Naive thymus-derived CD4-positive, alpha-beta T cell (primary cell): ENCODE measurements at regions not wholly inside any gene's neighbourhood (a gene's known extent, or its start where the extent isn't known, plus 50 kb on each side); places are given as distances from the start of the nearest gene placed in this dataset.

Experiments
- ATAC-seq: fragments of 150-1000 bp; cut with Tn5 transposase; 2 replicates; pipeline ENCODE4 v1.10.0; 2021; ENCODE audit warnings: mild to moderate bottlenecking, moderate library complexity
- CTCF ChIA-PET: fragments of 350-600 bp; sonication (Branson Sonifier 250); formaldehyde crosslinking; loops from one replicate; lab custom pipeline; 2021; ENCODE audit warnings: antibody characterized with exemption; lab: Charles Lee
- POLR2A ChIA-PET: fragments of 350-600 bp; sonication (Branson Sonifier 250); formaldehyde crosslinking; loops from one replicate; lab custom pipeline; 2021; ENCODE audit warnings: antibody characterized with exemption, inconsistent platforms; lab: Charles Lee
- DNase-seq, 9 donors: peaks; one replicate each; pipeline versions ENCODE4 v3.0.0 to v3.0.0-alpha.2; 2020 to 2022; ENCODE audit warnings: mixed read lengths in 1 of 9
- H3K27ac ChIP-seq: one replicate; pipeline ENCODE4 v1.7.0; 2013; ENCODE audit warnings: mild to moderate bottlenecking, low read depth, low read length, moderate library complexity
- H3K27me3 ChIP-seq, 2 donors: one replicate each; pipeline ENCODE4 v1.7.0; 2013; ENCODE audit warnings: low read length in 2 of 2, mild to moderate bottlenecking in 2 of 2, moderate library complexity in 2 of 2; ENCODE audit not compliant: control insufficient read depth in 2 of 2, insufficient read depth in 2 of 2
- H3K36me3 ChIP-seq, 3 experiments: 1 replicate in 2 of 3; 2 replicates in 1 of 3; pipeline ENCODE4 v1.7.0; 2013; ENCODE audit warnings: low read length in 3 of 3, mild to moderate bottlenecking in 3 of 3, moderate library complexity in 1 of 3; ENCODE audit not compliant: insufficient read depth in 3 of 3, control insufficient read depth in 2 of 3
- H3K4me1 ChIP-seq, 2 donors: one replicate each; pipeline ENCODE4 v1.7.0; 2013; ENCODE audit warnings: low read length in 2 of 2, mild to moderate bottlenecking in 2 of 2, moderate library complexity in 1 of 2; ENCODE audit not compliant: control insufficient read depth in 2 of 2, insufficient read depth in 2 of 2
- H3K4me3 ChIP-seq: 2 replicates; pipeline ENCODE4 v1.7.0; 2013; ENCODE audit warnings: mild to moderate bottlenecking, low read length
- H3K9me3 ChIP-seq, 3 experiments: 1 replicate in 2 of 3; 2 replicates in 1 of 3; pipeline ENCODE4 v1.7.0; 2013; ENCODE audit warnings: low read length in 3 of 3; ENCODE audit not compliant: control insufficient read depth in 2 of 3
- H3K27ac Mint-ChIP-seq, 9 donors: one replicate each; pipeline ENCODE4 v1.8.0; 2020 to 2022; ENCODE audit warnings: mixed read lengths in 9 of 9, mild to moderate bottlenecking in 8 of 9, moderate library complexity in 5 of 9, inconsistent platforms in 2 of 9
- H3K27me3 Mint-ChIP-seq, 5 donors: one replicate each; pipeline ENCODE4 v1.8.0; 2021 to 2022; ENCODE audit warnings: mixed read lengths in 5 of 5, mild to moderate bottlenecking in 1 of 5
- H3K36me3 Mint-ChIP-seq, 5 donors: one replicate each; pipeline ENCODE4 v1.8.0; 2020 to 2022; ENCODE audit warnings: mixed read lengths in 5 of 5, mild to moderate bottlenecking in 3 of 5, inconsistent platforms in 1 of 5
- H3K4me1 Mint-ChIP-seq, 7 donors: one replicate each; pipeline ENCODE4 v1.8.0; 2020 to 2022; ENCODE audit warnings: mixed read lengths in 7 of 7, mild to moderate bottlenecking in 3 of 7, inconsistent platforms in 1 of 7
- H3K4me3 Mint-ChIP-seq, 10 donors: one replicate each; pipeline ENCODE4 v1.8.0; 2020 to 2022; ENCODE audit warnings: mild to moderate bottlenecking in 10 of 10, mixed read lengths in 10 of 10, moderate library complexity in 6 of 10, inconsistent platforms in 2 of 10
- H3K9me3 Mint-ChIP-seq, 11 donors: one replicate each; pipeline ENCODE4 v1.8.0; 2020 to 2022; ENCODE audit warnings: mixed read lengths in 11 of 11, mild to moderate bottlenecking in 4 of 11, inconsistent platforms in 1 of 11, moderate library complexity in 1 of 11
- intact Hi-C, 2 donors: fragments of 100-400 bp; cut with micrococcal nuclease; formaldehyde crosslinking; loops; one replicate each; pipeline ENCODE4 v1.15.1; 2023

DNA sequence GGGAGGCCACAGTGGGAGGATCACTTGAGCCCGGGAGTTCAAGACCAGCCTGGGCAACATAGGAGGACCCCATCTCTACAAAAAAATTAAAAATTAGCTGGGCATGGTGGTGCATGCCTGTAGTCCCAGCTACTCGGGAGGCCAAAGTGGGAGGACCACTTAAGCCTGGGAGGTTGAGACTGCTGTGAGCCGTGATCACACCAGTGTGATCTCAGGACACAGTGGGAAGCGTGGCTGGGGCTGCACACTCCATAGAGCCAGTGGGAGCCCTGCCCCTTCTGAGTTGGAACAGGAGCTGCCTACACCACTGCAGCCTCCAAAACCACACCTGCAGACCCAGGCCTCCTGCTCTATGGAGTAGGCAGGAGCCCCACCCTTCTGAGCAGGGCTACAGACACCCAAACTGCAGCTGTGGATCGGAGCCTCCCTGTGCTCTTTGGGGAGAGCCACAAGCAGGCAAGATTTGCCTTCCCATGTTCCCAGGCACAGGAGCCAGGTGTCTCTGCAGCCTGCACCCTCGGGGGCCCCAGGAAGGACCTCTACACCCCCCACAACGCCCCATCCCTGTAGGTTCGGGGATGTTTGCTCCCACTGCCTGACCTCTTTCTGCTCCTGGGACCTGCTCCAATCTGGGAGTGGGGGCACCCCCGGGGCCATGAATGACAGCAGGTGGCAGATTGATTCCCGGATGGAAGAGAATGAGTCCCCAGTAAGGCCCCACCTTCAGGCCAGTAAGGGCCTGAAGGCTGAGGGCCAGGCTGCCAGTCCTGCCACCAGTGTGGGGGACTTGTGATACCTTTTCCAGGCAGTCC lies 245.4 kb downstream of the BUD13 start:
- Mint-ChIP-seq H3K4me1 (no peaks in the 10 kb centered on the region), H3K27me3 (peaks cover 14 to 34% (median 31%) of the 10 kb centered on the region in 5 donors), H3K4me3 (no peak overlapping the region), H3K27ac (no peak overlapping the region), H3K9me3 (peaks cover 0 to 14% (median 5%) of the 10 kb centered on the region in 11 donors), H3K36me3 (no peaks in the 10 kb centered on the region)
- H3K36me3 ChIP-seq = no peaks in the 10 kb centered on the region
- H3K4me3 ChIP-seq = no peak overlapping the region
- DNase-seq = no peak
- intact Hi-C loops = no loop called here
- ChIA-PET CTCF (no interaction called here), POLR2A (no interaction called here)
- no peaks in the 10 kb centered on the region for H3K9me3 ChIP-seq
- H3K4me1 ChIP-seq = no peaks in the 10 kb centered on the region
- no peak for ATAC-seq
- no peaks in the 10 kb centered on the region for H3K27me3 ChIP-seq
- H3K27ac ChIP-seq = no peak overlapping the region

DNA sequence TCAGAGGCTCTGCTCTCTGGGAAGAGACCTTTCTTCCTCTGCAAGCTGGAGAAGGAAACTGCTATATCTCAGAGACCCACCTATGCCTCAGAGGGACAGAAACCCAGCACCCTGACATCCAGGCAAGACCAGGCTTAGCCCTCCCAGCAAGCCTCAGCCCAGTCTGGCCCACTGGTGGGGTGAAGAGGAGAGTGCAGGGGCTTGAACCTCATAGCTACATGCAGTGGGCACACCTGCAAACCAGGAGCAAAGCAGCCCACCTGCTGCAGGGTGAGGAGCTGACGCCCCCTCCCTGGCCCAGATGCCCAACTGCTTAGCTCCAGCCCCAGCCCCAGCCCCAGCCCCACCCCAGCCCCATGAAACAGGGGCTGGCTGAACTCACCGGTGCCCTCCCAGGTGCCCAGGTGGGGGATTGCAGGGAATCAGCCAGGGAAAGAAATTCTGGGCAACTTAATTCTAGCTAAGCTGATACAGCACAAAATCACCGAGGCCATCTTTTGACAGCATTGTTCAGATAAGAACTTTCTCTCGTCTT lies 246.8 kb downstream of the BUD13 start:
- H3K4me1 ChIP-seq = no peaks in the 10 kb centered on the region
- no peak for DNase-seq
- POLR2A ChIA-PET = no interaction called here
- Mint-ChIP-seq H3K36me3 (no peaks in the 10 kb centered on the region), H3K9me3 (peaks cover 0 to 9% (median 5%) of the 10 kb centered on the region in 11 donors), H3K4me3 (no peak overlapping the region), H3K27ac (no peak overlapping the region), H3K27me3 (peaks cover 17 to 25% (median 23%) of the 10 kb centered on the region in 5 donors), H3K4me1 (no peaks in the 10 kb centered on the region)
- H3K27ac ChIP-seq = no peak overlapping the region
- no peak for ATAC-seq
- H3K9me3 ChIP-seq = no peaks in the 10 kb centered on the region
- intact Hi-C loops = no loop called here
- no peaks in the 10 kb centered on the region for H3K36me3 ChIP-seq
- no peaks in the 10 kb centered on the region for H3K27me3 ChIP-seq
- CTCF ChIA-PET = no interaction called here
- no peak overlapping the region for H3K4me3 ChIP-seq

DNA sequence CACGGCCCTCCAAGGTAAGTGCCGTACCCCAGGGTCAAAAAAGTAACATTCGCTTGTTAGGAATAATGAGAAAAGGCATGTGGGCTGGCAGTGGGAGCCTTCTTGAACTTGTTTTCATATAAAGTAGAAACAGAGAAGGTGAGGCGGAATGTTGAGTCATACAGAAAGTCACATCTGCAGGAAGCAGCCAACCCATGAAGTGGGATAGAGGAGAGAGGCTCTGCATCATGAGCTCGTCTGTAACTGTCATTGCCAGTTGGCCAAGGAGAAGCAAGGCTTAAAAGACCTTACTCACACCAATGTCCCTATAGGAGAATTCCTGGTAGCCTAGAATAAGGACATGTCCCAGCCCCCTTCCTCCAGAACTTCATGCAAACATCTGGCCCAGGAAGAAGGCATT lies 253.3 kb downstream of the BUD13 start:
- DNase-seq = no peak
- intact Hi-C loops = no loop called here
- CTCF ChIA-PET = no interaction called here
- H3K9me3 Mint-ChIP-seq = peaks cover 0 to 8% (median 0%) of the 10 kb centered on the region in 11 donors
- no peak overlapping the region for H3K4me3 Mint-ChIP-seq
- Histone ChIP-seq H3K27me3 (no peaks in the 10 kb centered on the region), H3K36me3 (no peaks in the 10 kb centered on the region), H3K27ac (no peak overlapping the region), H3K4me1 (no peaks in the 10 kb centered on the region), H3K9me3 (no peaks in the 10 kb centered on the region), H3K4me3 (no peak overlapping the region)
- no peak overlapping the region for H3K27ac Mint-ChIP-seq
- H3K4me1 Mint-ChIP-seq = peaks cover 0 to 7% (median 0%) of the 10 kb centered on the region in 7 donors
- POLR2A ChIA-PET = no interaction called here
- no peak for ATAC-seq
- H3K36me3 Mint-ChIP-seq = peaks cover 0 to 3% (median 0%) of the 10 kb centered on the region in 5 donors
- H3K27me3 Mint-ChIP-seq = peaks cover 11 to 38% (median 33%) of the 10 kb centered on the region in 5 donors

DNA sequence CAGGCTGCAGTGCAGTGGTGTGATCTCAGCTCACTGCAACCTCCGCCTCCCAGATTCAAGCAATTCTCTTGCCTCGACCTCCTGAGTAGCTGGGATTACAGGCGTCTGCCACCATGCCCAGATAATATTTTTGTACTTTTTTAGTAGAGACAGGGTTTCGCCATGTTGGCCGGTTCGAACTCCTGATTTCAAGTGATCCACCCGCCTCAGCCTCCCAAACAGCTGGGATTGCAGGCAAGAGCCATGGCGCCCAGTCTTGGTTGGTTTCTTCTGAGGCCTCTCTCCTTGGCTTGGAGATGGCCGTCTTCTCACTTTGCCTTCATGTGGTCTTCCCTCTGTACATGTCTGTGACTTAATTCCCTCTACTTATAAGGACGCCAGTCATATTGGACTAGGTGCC lies 254.6 kb downstream of the BUD13 start:
- H3K4me3 Mint-ChIP-seq = no peak overlapping the region
- Histone ChIP-seq H3K9me3 (no peaks in the 10 kb centered on the region), H3K4me1 (no peaks in the 10 kb centered on the region), H3K4me3 (no peak overlapping the region), H3K36me3 (no peaks in the 10 kb centered on the region), H3K27ac (no peak overlapping the region), H3K27me3 (no peaks in the 10 kb centered on the region)
- intact Hi-C loops = no loop called here
- DNase-seq = no peak
- H3K36me3 Mint-ChIP-seq = peaks cover 0 to 3% (median 0%) of the 10 kb centered on the region in 5 donors
- no peak overlapping the region for H3K27ac Mint-ChIP-seq
- ChIA-PET POLR2A (no interaction called here), CTCF (no interaction called here)
- peaks cover 0 to 7% (median 0%) of the 10 kb centered on the region in 7 donors for H3K4me1 Mint-ChIP-seq
- H3K9me3 Mint-ChIP-seq = peaks cover 0 to 8% (median 0%) of the 10 kb centered on the region in 11 donors
- peaks cover 9 to 48% (median 44%) of the 10 kb centered on the region in 5 donors for H3K27me3 Mint-ChIP-seq
- no peak for ATAC-seq

DNA sequence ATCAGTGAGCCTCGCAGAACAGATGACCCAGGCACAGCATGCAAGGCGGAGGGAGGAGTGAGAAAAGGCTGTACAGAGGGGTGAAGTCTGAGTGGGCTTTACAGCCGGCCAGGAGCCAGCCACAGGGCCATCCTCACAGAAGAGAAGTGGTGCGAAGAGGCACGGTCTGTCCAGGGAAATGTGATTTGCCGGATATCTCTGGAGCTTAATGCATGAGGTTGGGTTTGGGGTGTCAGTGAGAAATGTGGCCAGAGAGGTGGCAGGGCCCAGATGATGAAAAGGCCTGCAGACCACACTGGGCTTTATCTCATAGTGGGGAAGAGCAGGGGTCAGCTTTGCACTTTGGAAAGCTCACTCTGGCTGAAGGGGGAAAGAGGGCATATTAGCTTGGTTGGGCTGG lies 255.2 kb downstream of the BUD13 start:
- Histone ChIP-seq H3K36me3 (no peaks in the 10 kb centered on the region), H3K27me3 (no peaks in the 10 kb centered on the region), H3K27ac (no peak overlapping the region), H3K4me3 (no peak overlapping the region), H3K9me3 (no peaks in the 10 kb centered on the region), H3K4me1 (no peaks in the 10 kb centered on the region)
- peaks cover 0 to 3% (median 0%) of the 10 kb centered on the region in 5 donors for H3K36me3 Mint-ChIP-seq
- H3K27ac Mint-ChIP-seq = no peak overlapping the region
- peaks cover 9 to 49% (median 46%) of the 10 kb centered on the region in 5 donors for H3K27me3 Mint-ChIP-seq
- intact Hi-C loops = no loop called here
- no peak overlapping the region for H3K4me3 Mint-ChIP-seq
- ATAC-seq (no peak), DNase-seq (no peak)
- peaks cover 0 to 8% (median 0%) of the 10 kb centered on the region in 11 donors for H3K9me3 Mint-ChIP-seq
- ChIA-PET CTCF (no interaction called here), POLR2A (no interaction called here)
- H3K4me1 Mint-ChIP-seq = peaks cover 0 to 7% (median 0%) of the 10 kb centered on the region in 7 donors

DNA sequence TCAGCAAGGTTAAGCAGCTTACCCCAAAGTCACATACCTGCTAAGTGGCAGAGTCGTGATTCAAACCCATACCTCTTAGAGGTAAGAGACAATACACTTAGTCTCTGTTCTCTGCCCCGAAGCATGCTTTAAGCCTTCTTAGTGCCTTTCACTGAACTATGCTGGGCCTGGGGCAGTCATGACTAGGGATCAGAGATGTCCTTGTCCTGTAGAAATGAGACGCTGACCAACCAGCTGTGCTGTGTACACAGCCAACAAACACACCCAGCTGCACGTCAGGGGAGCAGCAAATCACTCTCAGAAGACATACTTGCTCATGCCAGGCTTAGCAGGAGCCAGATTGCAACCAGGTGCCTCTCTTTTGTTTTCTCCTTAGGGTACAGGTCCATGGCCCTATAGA lies 255.7 kb downstream of the BUD13 start:
- Histone ChIP-seq H3K27me3 (no peaks in the 10 kb centered on the region), H3K4me1 (no peaks in the 10 kb centered on the region), H3K9me3 (no peaks in the 10 kb centered on the region), H3K36me3 (no peaks in the 10 kb centered on the region), H3K27ac (no peak overlapping the region), H3K4me3 (no peak overlapping the region)
- Mint-ChIP-seq H3K9me3 (peaks cover 0 to 8% (median 0%) of the 10 kb centered on the region in 11 donors), H3K4me1 (peaks cover 0 to 7% (median 0%) of the 10 kb centered on the region in 7 donors), H3K4me3 (no peak overlapping the region), H3K36me3 (peaks cover 0 to 3% (median 0%) of the 10 kb centered on the region in 5 donors), H3K27ac (no peak overlapping the region), H3K27me3 (peaks cover 5 to 48% (median 46%) of the 10 kb centered on the region in 5 donors)
- intact Hi-C loops = no loop called here
- DNase-seq (no peak), ATAC-seq (no peak)
- ChIA-PET CTCF (no interaction called here), POLR2A (no interaction called here)
